Activated CD4-positive, alpha-beta memory T cell treated with anti-CD3 and anti-CD28 coated beads for 36 hours (primary cell): ENCODE measurements at regions not wholly inside any gene's neighbourhood (a gene's known extent, or its start where the extent isn't known, plus 50 kb on each side); places are given as distances from the start of the nearest gene placed in this dataset.
"Not testable (repeated sequence)": the region's sequence is repeated elsewhere in the genome, so short reads cannot be mapped to it uniquely, and the experiment has no call there.

Experiments
- CTCF ChIA-PET: fragments of 350-600 bp; sonication (Branson Sonifier 250); formaldehyde crosslinking; loops from one replicate; lab custom pipeline; 2021; ENCODE audit warnings: antibody characterized with exemption, inconsistent platforms; lab: Charles Lee
- POLR2A ChIA-PET: fragments of 350-600 bp; sonication (Branson Sonifier 250); formaldehyde crosslinking; loops from one replicate; lab custom pipeline; 2021; ENCODE audit warnings: antibody characterized with exemption; lab: Charles Lee
- DNase-seq: peaks from one replicate; pipeline ENCODE4 v3.0.0-alpha.2; 2020
- H3K27ac Mint-ChIP-seq: one replicate; pipeline ENCODE4 v1.8.0; 2021; ENCODE audit warnings: mixed read lengths
- H3K27me3 Mint-ChIP-seq: one replicate; pipeline ENCODE4 v1.8.0; 2021; ENCODE audit warnings: mixed read lengths
- H3K36me3 Mint-ChIP-seq: one replicate; pipeline ENCODE4 v1.8.0; 2021; ENCODE audit warnings: mixed read lengths
- H3K4me1 Mint-ChIP-seq: one replicate; pipeline ENCODE4 v1.8.0; 2021; ENCODE audit warnings: low read depth, mixed read lengths
- H3K4me3 Mint-ChIP-seq: one replicate; pipeline ENCODE4 v1.8.0; 2021; ENCODE audit warnings: mild to moderate bottlenecking, mixed read lengths
- H3K9me3 Mint-ChIP-seq: one replicate; pipeline ENCODE4 v1.8.0; 2021; ENCODE audit warnings: mixed read lengths
- intact Hi-C: fragments of 100-400 bp; cut with micrococcal nuclease; formaldehyde crosslinking; loops from one replicate; pipeline ENCODE4 v1.15.1; 2023

GRCh38 chr2:39487398-39488250 is 50.5 kb upstream of the MAP4K3 start:
- H3K27me3 Mint-ChIP-seq, result peaks cover 16% of the 10 kb centered on the region
- ChIA-PET POLR2A (no interaction called here), CTCF (interaction anchor here (0.6 kb wide), 1 partner anchor 106 kb away, joined by 3 read pairs; no protein-coding TSS in a partner anchor)
- H3K36me3 Mint-ChIP-seq, result peaks cover 2% of the 10 kb centered on the region
- no peaks in the 10 kb centered on the region for H3K9me3 Mint-ChIP-seq
- no peak overlapping the region for H3K27ac Mint-ChIP-seq
- H3K4me1 Mint-ChIP-seq, result peaks cover 10% of the 10 kb centered on the region
- no peak for DNase-seq
- no peak overlapping the region for H3K4me3 Mint-ChIP-seq
- intact Hi-C loops, result no loop called here

DNA sequence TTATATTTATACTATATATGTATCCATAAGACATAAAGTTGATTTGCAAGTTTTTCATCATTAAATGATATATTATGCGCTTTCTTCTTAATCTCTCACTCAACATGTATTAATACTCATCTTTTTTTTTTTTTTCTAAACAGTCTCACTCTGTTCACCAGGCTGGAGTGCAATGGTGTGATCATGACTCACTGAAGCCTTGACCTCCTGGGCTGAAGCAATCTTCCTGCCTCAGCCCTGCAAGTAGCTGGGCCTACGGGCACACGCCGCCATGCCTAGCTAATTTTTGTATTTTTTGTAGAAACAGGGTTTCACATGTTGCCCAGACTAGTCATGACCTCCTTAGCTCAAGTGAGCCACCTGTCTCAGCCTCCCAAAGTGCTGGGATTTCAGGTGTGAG is 51.4 kb upstream of the MAP4K3 start:
- ChIA-PET POLR2A (no interaction called here), CTCF (interaction anchor here (0.6 kb wide), 1 partner anchor 106 kb away, joined by 3 read pairs; no protein-coding TSS in a partner anchor)
- peaks cover 15% of the 10 kb centered on the region for H3K4me1 Mint-ChIP-seq
- H3K27me3 Mint-ChIP-seq, result peaks cover 16% of the 10 kb centered on the region
- intact Hi-C loops, result no loop called here
- no peak overlapping the region for H3K4me3 Mint-ChIP-seq
- H3K9me3 Mint-ChIP-seq, result no peaks in the 10 kb centered on the region
- H3K36me3 Mint-ChIP-seq, result peaks cover 2% of the 10 kb centered on the region
- H3K27ac Mint-ChIP-seq, result no peak overlapping the region
- DNase-seq, result no peak

DNA sequence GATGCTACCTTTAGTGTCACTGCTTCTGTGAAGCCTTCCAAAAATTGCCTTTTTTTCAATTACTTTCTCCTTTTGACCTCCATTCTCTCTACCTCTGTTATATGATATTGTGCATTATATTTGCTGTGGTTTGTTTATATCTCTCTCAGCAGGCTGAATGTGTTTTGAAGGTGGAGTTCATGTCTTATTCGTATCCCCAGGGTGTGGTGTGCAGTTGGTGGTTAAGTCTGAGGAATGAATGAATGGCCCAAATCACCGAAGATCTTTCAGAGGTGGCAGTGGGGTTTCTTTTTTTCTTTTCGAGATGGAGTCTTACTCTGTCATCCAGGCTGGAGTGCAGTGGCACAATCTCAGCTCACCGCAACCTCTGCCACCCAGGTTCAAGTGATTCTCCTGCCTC is 53.5 kb upstream of the MAP4K3 start:
- no peaks in the 10 kb centered on the region for H3K9me3 Mint-ChIP-seq
- intact Hi-C loops, result loop anchor here (5.0 to 10.0 kb wide), 2 partner anchors 226 to 962 kb away; partner anchors contain the start of gene SLC8A1
- H3K27ac Mint-ChIP-seq, result no peak overlapping the region
- ChIA-PET CTCF (interaction anchor here (0.7 to 1.2 kb wide), 2 partner anchors 12 to 238 kb away, joined by 3 read pairs; no protein-coding TSS in a partner anchor), POLR2A (interaction anchor here (1.2 kb wide), 1 partner anchor 21 kb away, joined by 5 read pairs; no protein-coding TSS in a partner anchor)
- no peak for DNase-seq
- no peak overlapping the region for H3K4me3 Mint-ChIP-seq
- peaks cover 4% of the 10 kb centered on the region for H3K36me3 Mint-ChIP-seq
- peaks cover 28% of the 10 kb centered on the region for H3K4me1 Mint-ChIP-seq
- peaks cover 16% of the 10 kb centered on the region for H3K27me3 Mint-ChIP-seq

DNA sequence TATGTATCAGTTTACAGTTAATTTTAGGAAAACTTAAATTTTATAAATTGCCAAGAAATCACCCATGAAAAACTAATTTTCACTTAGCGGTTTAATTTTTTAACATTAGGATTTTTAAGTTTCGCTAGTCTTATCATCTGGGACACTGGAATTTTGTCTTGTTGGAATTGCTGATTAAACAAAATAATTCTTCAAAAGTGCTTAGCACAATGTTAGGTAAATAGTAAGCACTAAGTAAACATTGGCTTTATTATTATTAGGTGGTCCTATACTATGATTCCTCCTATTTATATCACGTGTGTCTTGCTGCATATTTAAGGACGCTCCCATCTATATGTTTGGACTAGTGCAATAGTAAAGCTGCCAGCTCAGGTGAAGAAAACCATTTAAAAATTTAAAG is 54.6 kb upstream of the MAP4K3 start:
- Mint-ChIP-seq H3K9me3 (no peaks in the 10 kb centered on the region), H3K4me3 (no peak overlapping the region), H3K4me1 (peaks cover 36% of the 10 kb centered on the region), H3K36me3 (peaks cover 4% of the 10 kb centered on the region), H3K27ac (no peak overlapping the region), H3K27me3 (peaks cover 10% of the 10 kb centered on the region)
- ChIA-PET POLR2A (interaction anchor here (1.2 kb wide), 1 partner anchor 20 kb away, joined by 5 read pairs; no protein-coding TSS in a partner anchor), CTCF (interaction anchor here (1.0 to 1.7 kb wide), 4 partner anchors 21 to 237 kb away, joined by 3 to 5 read pairs (median 4); no protein-coding TSS in a partner anchor)
- intact Hi-C loops, result loop anchor here (1.0 to 10.0 kb wide), 11 partner anchors 21 to 961 kb away; partner anchors contain the start of gene SLC8A1
- DNase-seq, result no peak

- H3K27ac Mint-ChIP-seq, result no peak overlapping the region
- peaks cover 4% of the 10 kb centered on the region for H3K36me3 Mint-ChIP-seq
- peak; percentile 33 for DNase-seq
- H3K4me1 Mint-ChIP-seq, result peaks cover 41% of the 10 kb centered on the region
- ChIA-PET CTCF (interaction anchor here (0.8 to 1.7 kb wide), 4 partner anchors 19 to 113 kb away, joined by 3 to 5 read pairs (median 4); no protein-coding TSS in a partner anchor), POLR2A (no interaction called here)
- intact Hi-C loops, result loop anchor here (1.0 to 10.0 kb wide), 11 partner anchors 20 to 960 kb away; partner anchors contain the start of gene SLC8A1
- H3K9me3 Mint-ChIP-seq, result no peaks in the 10 kb centered on the region
- H3K27me3 Mint-ChIP-seq, result peaks cover 7% of the 10 kb centered on the region
- no peak overlapping the region for H3K4me3 Mint-ChIP-seq
These were observed 55.1 kb upstream of the MAP4K3 start for GRCh38 chr2:39492095-39492590.

GRCh38 chr2:39492716-39493115 is 55.6 kb upstream of the MAP4K3 start:
- Mint-ChIP-seq H3K27me3 (peaks cover 9% of the 10 kb centered on the region), H3K36me3 (peaks cover 4% of the 10 kb centered on the region), H3K4me3 (no peak overlapping the region), H3K9me3 (no peaks in the 10 kb centered on the region), H3K27ac (no peak overlapping the region), H3K4me1 (peaks cover 43% of the 10 kb centered on the region)
- ChIA-PET CTCF (interaction anchor here (0.8 to 1.7 kb wide), 4 partner anchors 18 to 113 kb away, joined by 3 to 5 read pairs (median 4); no protein-coding TSS in a partner anchor), POLR2A (no interaction called here)
- DNase-seq, result no peak
- intact Hi-C loops, result loop anchor here (1.0 to 10.0 kb wide), 11 partner anchors 20 to 960 kb away; partner anchors contain the start of gene SLC8A1

- Mint-ChIP-seq H3K36me3 (peaks cover 4% of the 10 kb centered on the region), H3K27ac (no peak overlapping the region), H3K9me3 (peaks cover 3% of the 10 kb centered on the region), H3K27me3 (peaks cover 12% of the 10 kb centered on the region), H3K4me1 (peaks cover 43% of the 10 kb centered on the region), H3K4me3 (no peak overlapping the region)
- ChIA-PET CTCF (interaction anchor here (1.4 kb wide), 1 partner anchor 57 kb away, joined by 3 read pairs; the partner anchor contains the start of gene MAP4K3), POLR2A (no interaction called here)
- peak; percentile 28 for DNase-seq
- intact Hi-C loops, result loop anchor here (5.0 to 10.0 kb wide), 2 partner anchors 230 to 957 kb away; partner anchors contain the start of gene SLC8A1
These were observed 57.7 kb upstream of the MAP4K3 start for GRCh38 chr2:39494784-39495251.

DNA sequence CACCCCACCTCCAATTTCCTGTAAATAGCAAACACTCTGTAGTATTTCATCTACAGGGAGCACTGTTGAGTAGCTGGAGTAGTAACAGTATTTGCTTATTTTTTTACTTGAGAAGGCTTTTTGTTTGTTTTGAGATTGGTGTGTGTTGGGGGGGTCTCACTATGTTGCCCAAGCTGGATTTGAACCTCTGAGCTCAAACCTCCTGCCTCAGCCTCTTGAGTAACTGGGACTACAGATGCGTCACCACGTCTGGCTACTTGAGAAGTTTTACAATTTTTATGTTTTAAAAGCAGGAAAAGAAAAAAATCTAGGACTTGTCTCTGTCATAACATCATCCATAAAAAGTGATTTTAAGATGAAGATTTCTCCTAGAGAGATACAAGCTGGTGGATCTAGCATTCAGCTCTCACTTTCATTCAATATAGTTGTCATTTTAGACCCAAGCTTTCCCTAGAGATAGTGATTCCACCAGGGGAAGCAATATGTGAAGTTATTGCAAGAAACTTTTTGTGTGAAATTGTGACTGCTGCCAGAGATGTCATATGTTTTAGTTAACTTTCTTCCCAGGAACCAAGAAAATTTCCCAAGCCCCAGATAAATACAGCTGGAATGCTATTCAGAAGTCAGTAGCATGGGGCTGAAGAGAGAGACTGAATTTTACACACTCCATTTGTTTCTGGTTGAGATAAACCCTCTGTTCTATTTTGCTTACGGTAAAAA is 60.2 kb upstream of the MAP4K3 start:
- H3K4me3 Mint-ChIP-seq, result no peak overlapping the region
- peaks cover 36% of the 10 kb centered on the region for H3K4me1 Mint-ChIP-seq
- H3K27me3 Mint-ChIP-seq, result peaks cover 11% of the 10 kb centered on the region
- peaks cover 3% of the 10 kb centered on the region for H3K9me3 Mint-ChIP-seq
- H3K27ac Mint-ChIP-seq, result no peak overlapping the region
- peaks cover 2% of the 10 kb centered on the region for H3K36me3 Mint-ChIP-seq
- DNase-seq, result no peak
- ChIA-PET CTCF (interaction anchor here (1.4 kb wide), 1 partner anchor 120 kb away, joined by 4 read pairs; no protein-coding TSS in a partner anchor), POLR2A (no interaction called here)
- intact Hi-C loops, result loop anchor here (10.0 kb wide), 1 partner anchor 232 kb away; no protein-coding TSS in a partner anchor

DNA sequence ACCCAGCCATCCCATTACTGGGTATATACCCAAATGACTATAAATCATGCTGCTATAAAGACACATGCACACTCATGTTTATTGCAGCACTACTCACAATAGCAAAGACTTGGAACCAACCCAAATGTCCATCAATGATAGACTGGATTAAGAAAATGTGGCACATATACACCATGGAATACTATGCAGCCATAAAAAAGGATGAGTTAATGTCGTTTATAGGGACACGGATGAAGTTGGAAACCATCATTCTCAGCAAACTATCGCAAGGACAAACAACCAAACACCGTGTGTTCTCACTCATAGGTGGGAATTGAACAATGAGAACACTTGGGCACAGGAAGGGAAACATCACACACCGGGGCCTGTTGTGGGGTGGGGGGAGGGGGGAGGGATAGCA is 61.1 kb upstream of the MAP4K3 start:
- H3K9me3 Mint-ChIP-seq, CTCF ChIA-PET, DNase-seq, H3K36me3 Mint-ChIP-seq, H3K27ac Mint-ChIP-seq, POLR2A ChIA-PET, H3K4me3 Mint-ChIP-seq: not testable (repeated sequence)
- Mint-ChIP-seq H3K4me1 (peaks cover 28% of the 10 kb centered on the region), H3K27me3 (peaks cover 13% of the 10 kb centered on the region)
- intact Hi-C loops, result loop anchor here (10.0 kb wide), 1 partner anchor 233 kb away; no protein-coding TSS in a partner anchor

GRCh38 chr2:39498786-39499185 is 61.7 kb upstream of the MAP4K3 start:
- DNase-seq, result no peak
- Mint-ChIP-seq H3K9me3 (peaks cover 3% of the 10 kb centered on the region), H3K4me1 (peaks cover 26% of the 10 kb centered on the region), H3K36me3 (peaks cover 2% of the 10 kb centered on the region), H3K27me3 (peaks cover 13% of the 10 kb centered on the region), H3K4me3 (no peak overlapping the region), H3K27ac (no peak overlapping the region)
- intact Hi-C loops, result loop anchor here (10.0 kb wide), 1 partner anchor 234 kb away; no protein-coding TSS in a partner anchor
- ChIA-PET POLR2A (no interaction called here), CTCF (no interaction called here)

DNA sequence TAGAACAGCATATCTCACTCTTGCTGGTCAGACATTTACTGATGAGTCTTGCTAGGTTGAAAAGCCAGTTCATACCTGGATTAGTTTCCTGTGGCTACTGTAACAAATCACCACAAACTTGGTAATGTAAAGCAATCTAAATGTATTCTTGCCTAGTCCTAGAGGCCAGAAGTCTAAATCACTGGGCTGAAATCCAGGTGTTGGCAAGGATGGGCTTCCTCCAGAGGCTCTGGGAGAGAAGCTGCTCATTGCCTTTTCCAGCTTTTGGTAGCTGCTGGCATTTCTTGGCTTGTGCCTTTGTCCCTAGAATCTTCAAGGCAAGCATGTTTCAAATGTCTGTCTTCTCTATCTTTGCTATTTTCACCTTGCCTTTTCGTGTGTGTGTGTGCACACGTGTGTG is 62.3 kb upstream of the MAP4K3 start:
- ChIA-PET POLR2A (no interaction called here), CTCF (no interaction called here)
- Mint-ChIP-seq H3K4me1 (peaks cover 26% of the 10 kb centered on the region), H3K9me3 (peaks cover 3% of the 10 kb centered on the region), H3K27me3 (peaks cover 15% of the 10 kb centered on the region), H3K36me3 (peaks cover 2% of the 10 kb centered on the region), H3K27ac (no peak overlapping the region), H3K4me3 (no peak overlapping the region)
- intact Hi-C loops, result loop anchor here (10.0 kb wide), 1 partner anchor 235 kb away; no protein-coding TSS in a partner anchor
- DNase-seq, result no peak
